ENCODE measurements at regions not wholly inside any gene's neighbourhood (a gene's known extent, or its start where the extent isn't known, plus 50 kb on each side); places are given as distances from the start of the nearest gene placed in this dataset.

- Histone ChIP-seq H3K27me3 (ENCODE audit: control insufficient read depth, insufficient read depth, low read length) (no peaks in the 10 kb centered on the region), H3K4me3 (ENCODE audit: low read depth, low read length) (no peak overlapping the region), H3K36me3 (ENCODE audit: control insufficient read depth, insufficient read depth, low read length) (no peaks in the 10 kb centered on the region)
- TF ChIP-seq, protein P1, sequence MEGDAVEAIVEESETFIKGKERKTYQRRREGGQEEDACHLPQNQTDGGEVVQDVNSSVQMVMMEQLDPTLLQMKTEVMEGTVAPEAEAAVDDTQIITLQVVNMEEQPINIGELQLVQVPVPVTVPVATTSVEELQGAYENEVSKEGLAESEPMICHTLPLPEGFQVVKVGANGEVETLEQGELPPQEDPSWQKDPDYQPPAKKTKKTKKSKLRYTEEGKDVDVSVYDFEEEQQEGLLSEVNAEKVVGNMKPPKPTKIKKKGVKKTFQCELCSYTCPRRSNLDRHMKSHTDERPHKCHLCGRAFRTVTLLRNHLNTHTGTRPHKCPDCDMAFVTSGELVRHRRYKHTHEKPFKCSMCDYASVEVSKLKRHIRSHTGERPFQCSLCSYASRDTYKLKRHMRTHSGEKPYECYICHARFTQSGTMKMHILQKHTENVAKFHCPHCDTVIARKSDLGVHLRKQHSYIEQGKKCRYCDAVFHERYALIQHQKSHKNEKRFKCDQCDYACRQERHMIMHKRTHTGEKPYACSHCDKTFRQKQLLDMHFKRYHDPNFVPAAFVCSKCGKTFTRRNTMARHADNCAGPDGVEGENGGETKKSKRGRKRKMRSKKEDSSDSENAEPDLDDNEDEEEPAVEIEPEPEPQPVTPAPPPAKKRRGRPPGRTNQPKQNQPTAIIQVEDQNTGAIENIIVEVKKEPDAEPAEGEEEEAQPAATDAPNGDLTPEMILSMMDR (IDR thresholded peaks at IDR 0.05; ENCODE audit: insufficient read depth, low read length, poor library complexity, severe bottlenecking): no peak
- DNase-seq (ENCODE audit: low read depth): no peak
Measured at GRCh38 chr2:187078297-187078696, 229.3 kb upstream of the ZSWIM2 start.

- no peak for DNase-seq (ENCODE audit: low read depth)
- Histone ChIP-seq H3K36me3 (ENCODE audit: control insufficient read depth, insufficient read depth, low read length) (no peaks in the 10 kb centered on the region), H3K27me3 (ENCODE audit: control insufficient read depth, insufficient read depth, low read length) (no peaks in the 10 kb centered on the region), H3K4me3 (ENCODE audit: low read depth, low read length) (no peak overlapping the region)
- TF ChIP-seq, protein P1 (IDR thresholded peaks at IDR 0.05; ENCODE audit: insufficient read depth, low read length, poor library complexity, severe bottlenecking): no peak
Measured at GRCh38 chr2:187075671-187076070, 226.7 kb upstream of the ZSWIM2 start.

GRCh38 chr2:187075199-187075635 lies 226.2 kb upstream of the ZSWIM2 start:
- no peak for DNase-seq (ENCODE audit: low read depth)
- TF ChIP-seq, protein P1 (IDR thresholded peaks at IDR 0.05; ENCODE audit: insufficient read depth, low read length, poor library complexity, severe bottlenecking): no peak

GRCh38 chr2:187058198-187058597 lies 209.2 kb upstream of the ZSWIM2 start:
- no peaks in the 10 kb centered on the region for H3K36me3 ChIP-seq (ENCODE audit: control insufficient read depth, insufficient read depth, low read length)
- no peak for DNase-seq (ENCODE audit: low read depth)
- TF ChIP-seq, protein P1 (IDR thresholded peaks at IDR 0.05; ENCODE audit: insufficient read depth, low read length, poor library complexity, severe bottlenecking): no peak

More at GRCh38 chr2:187075199-187075635, 226.2 kb upstream of the ZSWIM2 start:
- Histone ChIP-seq H3K36me3 (ENCODE audit: control insufficient read depth, insufficient read depth, low read length) (no peaks in the 10 kb centered on the region), H3K4me3 (ENCODE audit: low read depth, low read length) (no peak overlapping the region), H3K27me3 (ENCODE audit: control insufficient read depth, insufficient read depth, low read length) (no peaks in the 10 kb centered on the region)

GRCh38 chr2:187057466-187057865 lies 208.5 kb upstream of the ZSWIM2 start:
- TF ChIP-seq, protein P1 (IDR thresholded peaks at IDR 0.05; ENCODE audit: insufficient read depth, low read length, poor library complexity, severe bottlenecking): no peak
- H3K27me3 ChIP-seq (ENCODE audit: control insufficient read depth, insufficient read depth, low read length): no peaks in the 10 kb centered on the region
- no peak for DNase-seq (ENCODE audit: low read depth)

More at GRCh38 chr2:187058198-187058597, 209.2 kb upstream of the ZSWIM2 start:
- Histone ChIP-seq H3K4me3 (ENCODE audit: low read depth, low read length) (no peak overlapping the region), H3K27me3 (ENCODE audit: control insufficient read depth, insufficient read depth, low read length) (no peaks in the 10 kb centered on the region)

More at GRCh38 chr2:187057466-187057865, 208.5 kb upstream of the ZSWIM2 start:
- no peaks in the 10 kb centered on the region for H3K36me3 ChIP-seq (ENCODE audit: control insufficient read depth, insufficient read depth, low read length)
- no peak overlapping the region for H3K4me3 ChIP-seq (ENCODE audit: low read depth, low read length)
